HG03103 (cell line): ENCODE measurements at regions not wholly inside any gene's neighbourhood (a gene's known extent, or its start where the extent isn't known, plus 50 kb on each side); places are given as distances from the start of the nearest gene placed in this dataset.
"Not testable (repeated sequence)": the region's sequence is repeated elsewhere in the genome, so short reads cannot be mapped to it uniquely, and the experiment has no call there.

ENCODE experiments used
- ATAC-seq: cut with Tn5 transposase; IDR thresholded peaks from one replicate; pipeline ENCODE4 v1.9.1; 2021; ENCODE audit warnings: low read depth; ENCODE audit not compliant: unreplicated experiment

- no peak for ATAC-seq
Measured at GRCh38 chr4:33841120-33841519, 2403.2 kb downstream of the ARAP2 start.

GRCh38 chr4:33850371-33850902, 2393.9 kb downstream of the ARAP2 start:
- ATAC-seq: no peak

GRCh38 chr4:33853670-33854069, 2390.6 kb downstream of the ARAP2 start:
- ATAC-seq: not testable (repeated sequence)

- ATAC-seq: no peak
Measured at GRCh38 chr4:33864290-33864859, 2379.9 kb downstream of the ARAP2 start.

- no peak for ATAC-seq
Measured at GRCh38 chr4:33873791-33874190, 2370.5 kb downstream of the ARAP2 start.

GRCh38 chr4:33878710-33879109, 2365.6 kb downstream of the ARAP2 start:
- no peak for ATAC-seq

- no peak for ATAC-seq
Measured at GRCh38 chr4:33881176-33881575, 2363.1 kb downstream of the ARAP2 start.

GRCh38 chr4:33882246-33882990, 2361.9 kb downstream of the ARAP2 start:
- no peak for ATAC-seq

- ATAC-seq: no peak
Measured at GRCh38 chr4:33883111-33883510, 2361.2 kb downstream of the ARAP2 start.

- ATAC-seq: no peak
Measured at GRCh38 chr4:33886356-33886755, 2358.0 kb downstream of the ARAP2 start.

GRCh38 chr4:33890841-33891240, 2353.5 kb downstream of the ARAP2 start:
- no peak for ATAC-seq

GRCh38 chr4:33911959-33912358, 2332.4 kb downstream of the ARAP2 start:
- ATAC-seq: no peak

GRCh38 chr4:33914386-33914785, 2329.9 kb downstream of the ARAP2 start:
- ATAC-seq: no peak

GRCh38 chr4:33923469-33923868, 2320.8 kb downstream of the ARAP2 start:
- ATAC-seq: no peak

GRCh38 chr4:33924239-33924638, 2320.1 kb downstream of the ARAP2 start:
- ATAC-seq: no peak

GRCh38 chr4:33924811-33925210, 2319.5 kb downstream of the ARAP2 start:
- no peak for ATAC-seq

GRCh38 chr4:33930497-33930896, 2313.8 kb downstream of the ARAP2 start:
- no peak for ATAC-seq

GRCh38 chr4:33931026-33931425, 2313.3 kb downstream of the ARAP2 start:
- no peak for ATAC-seq

- ATAC-seq: no peak
Measured at GRCh38 chr4:33940281-33940680, 2304.0 kb downstream of the ARAP2 start.

GRCh38 chr4:33941854-33942253, 2302.5 kb downstream of the ARAP2 start:
- ATAC-seq: no peak

GRCh38 chr4:33948921-33949320, 2295.4 kb downstream of the ARAP2 start:
- ATAC-seq: no peak

GRCh38 chr4:33953848-33954247, 2290.5 kb downstream of the ARAP2 start:
- not testable (repeated sequence) for ATAC-seq
